ENCODE measurements at regions not wholly inside any gene's neighbourhood (a gene's known extent, or its start where the extent isn't known, plus 50 kb on each side); places are given as distances from the start of the nearest gene placed in this dataset.

DNA sequence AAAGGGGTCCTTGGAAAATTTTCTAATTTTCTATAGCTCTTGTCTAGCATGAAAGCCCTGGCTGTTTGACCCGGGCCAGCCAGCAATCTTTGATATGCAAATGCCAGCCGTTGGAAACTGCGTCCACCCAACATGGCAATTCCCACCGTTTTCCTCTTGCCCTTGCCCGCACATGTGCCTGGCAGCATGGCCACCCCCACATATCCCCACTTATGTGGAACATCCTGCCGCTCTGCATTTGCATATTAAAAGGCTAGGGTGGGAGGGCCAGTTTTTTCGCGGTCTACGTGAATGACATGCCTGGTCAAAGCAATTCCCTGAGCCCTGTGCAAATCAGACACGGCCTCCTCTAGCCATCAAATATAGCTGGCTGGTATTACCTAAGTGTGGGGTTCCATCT lies 110.3 kb upstream of the TDRD3 start:
- TF ChIP-seq ZNF274 (IDR thresholded peaks at IDR 0.05; ENCODE audit: low read depth, low read length) (no peak), YY1 (IDR thresholded peaks at IDR 0.05; ENCODE audit: insufficient read depth, insufficient read length) (no peak), SUZ12 (IDR thresholded peaks at IDR 0.05; ENCODE audit: extremely low read depth, insufficient read depth, insufficient read length) (no peak)
